Left forelimb (tissue), 1 donor: ENCODE measurements at regions not wholly inside any gene's neighbourhood (a gene's known extent, or its start where the extent isn't known, plus 50 kb on each side); places are given as distances from the start of the nearest gene placed in this dataset.

ENCODE experiments used
- DNase-seq: peaks from one replicate; pipeline ENCODE4 v3.0.0-alpha.2; 2018; ENCODE audit warnings: low spot score

GRCh38 chr15:94682171-94682570, 450.8 kb downstream of the MCTP2 start:
- no peak for DNase-seq

- no peak for DNase-seq
Observed at GRCh38 chr15:94683902-94684301, 452.5 kb downstream of the MCTP2 start.

GRCh38 chr15:94691169-94691568, 459.8 kb downstream of the MCTP2 start:
- DNase-seq = no peak

- no peak for DNase-seq
Observed at GRCh38 chr15:94692710-94693109, 461.3 kb downstream of the MCTP2 start.

GRCh38 chr15:94700211-94700610, 468.9 kb downstream of the MCTP2 start:
- no peak for DNase-seq

- no peak for DNase-seq
Observed at GRCh38 chr15:94701281-94701985, 470.1 kb downstream of the MCTP2 start.

GRCh38 chr15:94703596-94703995, 472.2 kb downstream of the MCTP2 start:
- no peak for DNase-seq

GRCh38 chr15:94704421-94704820, 473.1 kb downstream of the MCTP2 start:
- no peak for DNase-seq

GRCh38 chr15:94704946-94705345, 473.6 kb downstream of the MCTP2 start:
- no peak for DNase-seq

- DNase-seq = no peak
Observed at GRCh38 chr15:94709319-94709718, 478.0 kb downstream of the MCTP2 start.

- DNase-seq = no peak
Observed at GRCh38 chr15:94722024-94722636, 490.8 kb downstream of the MCTP2 start.

GRCh38 chr15:94723801-94724200, 492.4 kb downstream of the MCTP2 start:
- DNase-seq = no peak

GRCh38 chr15:94731286-94731685, 499.9 kb downstream of the MCTP2 start:
- DNase-seq = no peak

- DNase-seq = no peak
Observed at GRCh38 chr15:94734460-94734859, 503.1 kb downstream of the MCTP2 start.

GRCh38 chr15:94736236-94736635, 504.9 kb downstream of the MCTP2 start:
- DNase-seq = no peak

GRCh38 chr15:94739639-94740038, 508.3 kb downstream of the MCTP2 start:
- no peak for DNase-seq

- no peak for DNase-seq
Observed at GRCh38 chr15:94740469-94740868, 509.1 kb downstream of the MCTP2 start.

- DNase-seq = no peak
Observed at GRCh38 chr15:94743668-94744067, 512.3 kb downstream of the MCTP2 start.

GRCh38 chr15:94744080-94744793, 512.9 kb downstream of the MCTP2 start:
- DNase-seq = no peak

GRCh38 chr15:94745371-94745770, 514.0 kb downstream of the MCTP2 start:
- no peak for DNase-seq

- no peak for DNase-seq
Observed at GRCh38 chr15:94747510-94747909, 516.1 kb downstream of the MCTP2 start.

GRCh38 chr15:94749811-94750617, 518.7 kb downstream of the MCTP2 start:
- DNase-seq = no peak
